Naive B cell (primary cell): ENCODE measurements at regions not wholly inside any gene's neighbourhood (a gene's known extent, or its start where the extent isn't known, plus 50 kb on each side); places are given as distances from the start of the nearest gene placed in this dataset.

Source experiments
- ATAC-seq, 2 donors: fragments of 150-1000 bp; cut with Tn5 transposase; 2 replicates each; pipeline ENCODE4 v1.10.0; 2021; ENCODE audit warnings: low read depth in 2 of 2, mild to moderate bottlenecking in 2 of 2, moderate library complexity in 2 of 2
- DNase-seq: peaks from one replicate; pipeline ENCODE4 v3.0.0; 2022
- H3K27ac Mint-ChIP-seq, 6 donors: one replicate each; pipeline ENCODE4 v1.8.0; 2020 to 2022; ENCODE audit warnings: mild to moderate bottlenecking in 6 of 6, mixed read lengths in 6 of 6, moderate library complexity in 5 of 6, inconsistent platforms in 2 of 6
- H3K27me3 Mint-ChIP-seq, 3 donors: one replicate each; pipeline ENCODE4 v1.8.0; 2021 to 2022; ENCODE audit warnings: mixed read lengths in 3 of 3, mild to moderate bottlenecking in 1 of 3
- H3K36me3 Mint-ChIP-seq, 2 donors: one replicate each; pipeline ENCODE4 v1.8.0; 2020 to 2022; ENCODE audit warnings: mixed read lengths in 2 of 2, inconsistent platforms in 1 of 2, mild to moderate bottlenecking in 1 of 2
- H3K4me1 Mint-ChIP-seq, 3 donors: one replicate each; pipeline ENCODE4 v1.8.0; 2020 to 2022; ENCODE audit warnings: mixed read lengths in 3 of 3, inconsistent platforms in 1 of 3, mild to moderate bottlenecking in 1 of 3, moderate library complexity in 1 of 3
- H3K4me3 Mint-ChIP-seq, 8 donors: one replicate each; pipeline ENCODE4 v1.8.0; 2020 to 2022; ENCODE audit warnings: mild to moderate bottlenecking in 8 of 8, mixed read lengths in 8 of 8, moderate library complexity in 8 of 8, inconsistent platforms in 2 of 8
- H3K9me3 Mint-ChIP-seq, 7 donors: one replicate each; pipeline ENCODE4 v1.8.0; 2020 to 2022; ENCODE audit warnings: mixed read lengths in 7 of 7, mild to moderate bottlenecking in 5 of 7, inconsistent platforms in 2 of 7, moderate library complexity in 1 of 7

GRCh38 chr13:22214184-22214583, 543.3 kb downstream of the FGF9 start:
- peaks cover 0 to 2% (median 0%) of the 10 kb centered on the region in 7 donors for H3K9me3 Mint-ChIP-seq
- peak; percentile 58 to 76 for ATAC-seq
- peaks cover 13 to 20% (median 14%) of the 10 kb centered on the region in 3 donors for H3K4me1 Mint-ChIP-seq
- H3K36me3 Mint-ChIP-seq, result no peaks in the 10 kb centered on the region
- H3K27me3 Mint-ChIP-seq, result no peaks in the 10 kb centered on the region
- DNase-seq, result peak; percentile 6
- peak overlapping the region in 1 of 8 donors; percentile 28 for H3K4me3 Mint-ChIP-seq
- peak overlapping the region in 5 of 6 donors; percentile 5 to 49 (median 16) for H3K27ac Mint-ChIP-seq

DNA sequence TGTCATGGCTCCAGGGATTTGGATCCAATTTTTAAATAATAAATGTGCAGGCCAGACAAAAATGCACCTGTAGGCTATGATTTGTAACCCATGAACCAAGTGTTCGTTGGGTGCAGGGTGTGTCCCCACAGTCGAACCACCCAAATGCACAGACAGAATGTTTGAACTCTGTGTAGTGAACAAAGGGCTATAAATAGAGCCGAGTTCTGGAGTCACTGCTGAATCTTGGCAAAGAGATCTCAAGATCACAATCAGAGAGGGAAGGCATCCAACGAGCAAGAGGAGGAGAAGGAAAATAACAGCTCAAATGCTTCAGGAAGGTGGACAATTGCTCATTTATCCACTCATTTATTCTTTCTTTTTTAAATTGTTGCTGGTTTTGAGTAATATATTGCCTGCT, 547.9 kb downstream of the FGF9 start:
- H3K4me3 Mint-ChIP-seq, result no peak overlapping the region
- H3K27ac Mint-ChIP-seq, result peak overlapping the region in 1 of 6 donors; percentile 74
- H3K4me1 Mint-ChIP-seq, result peaks cover 7 to 12% (median 10%) of the 10 kb centered on the region in 3 donors
- H3K36me3 Mint-ChIP-seq, result no peaks in the 10 kb centered on the region
- no peaks in the 10 kb centered on the region for H3K9me3 Mint-ChIP-seq
- ATAC-seq, result no peak
- no peak for DNase-seq
- no peaks in the 10 kb centered on the region for H3K27me3 Mint-ChIP-seq

GRCh38 chr13:22219709-22220108, 548.8 kb downstream of the FGF9 start:
- Mint-ChIP-seq H3K27me3 (no peaks in the 10 kb centered on the region), H3K9me3 (no peaks in the 10 kb centered on the region), H3K4me3 (no peak overlapping the region), H3K4me1 (peaks cover 0 to 4% (median 3%) of the 10 kb centered on the region in 3 donors), H3K27ac (no peak overlapping the region), H3K36me3 (no peaks in the 10 kb centered on the region)
- no peak for DNase-seq
- ATAC-seq, result no peak

DNA sequence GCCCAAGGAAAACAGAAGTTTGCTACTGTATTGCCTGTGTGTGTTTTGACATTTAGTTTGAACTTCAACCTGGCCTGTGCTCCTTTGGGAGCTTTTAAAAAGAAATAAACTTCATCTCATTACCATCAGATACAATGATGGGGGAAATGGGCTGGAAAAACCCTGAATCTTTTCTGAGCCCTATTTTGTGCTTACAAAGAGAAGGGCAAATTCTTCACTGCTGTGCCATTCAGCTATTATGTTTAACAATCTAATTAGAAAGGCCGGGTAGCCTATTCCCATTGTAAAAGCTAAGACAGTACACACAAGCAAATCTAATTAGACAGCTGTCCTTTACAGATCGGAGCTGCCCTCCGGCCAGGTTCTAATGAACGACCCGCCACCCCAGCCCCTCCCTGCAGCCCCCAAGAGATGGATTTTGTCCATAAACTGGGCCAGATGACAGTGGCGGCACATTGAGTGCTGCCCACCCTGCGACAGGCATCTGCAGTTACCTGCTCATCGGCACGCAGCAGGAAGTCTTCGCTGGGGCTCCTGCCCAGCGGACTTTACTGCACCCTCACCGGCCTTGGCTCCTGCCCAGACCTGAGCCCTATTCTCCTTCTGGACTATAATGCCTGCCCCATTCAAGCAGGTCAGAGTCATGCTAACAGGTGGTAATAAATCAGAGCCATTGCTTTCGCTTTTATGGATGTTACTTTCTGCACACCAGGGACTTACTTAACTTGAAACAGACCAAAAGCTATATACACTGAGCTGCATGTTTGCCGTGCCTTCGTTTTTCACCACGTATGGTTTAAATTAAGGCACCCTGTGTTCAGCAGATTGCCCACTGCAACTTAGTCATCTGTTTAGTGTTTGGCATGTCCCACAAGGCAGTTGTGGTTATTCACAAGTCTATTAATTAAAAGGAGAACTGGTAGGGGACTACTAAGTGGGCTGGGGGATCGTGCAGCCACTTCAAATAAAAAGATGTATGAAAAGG, 549.6 kb downstream of the FGF9 start:
- Mint-ChIP-seq H3K4me1 (peaks cover 0 to 4% (median 0%) of the 10 kb centered on the region in 3 donors), H3K4me3 (no peak overlapping the region), H3K9me3 (no peaks in the 10 kb centered on the region), H3K27ac (no peak overlapping the region), H3K27me3 (no peaks in the 10 kb centered on the region), H3K36me3 (no peaks in the 10 kb centered on the region)
- DNase-seq, result no peak
- ATAC-seq, result no peak

DNA sequence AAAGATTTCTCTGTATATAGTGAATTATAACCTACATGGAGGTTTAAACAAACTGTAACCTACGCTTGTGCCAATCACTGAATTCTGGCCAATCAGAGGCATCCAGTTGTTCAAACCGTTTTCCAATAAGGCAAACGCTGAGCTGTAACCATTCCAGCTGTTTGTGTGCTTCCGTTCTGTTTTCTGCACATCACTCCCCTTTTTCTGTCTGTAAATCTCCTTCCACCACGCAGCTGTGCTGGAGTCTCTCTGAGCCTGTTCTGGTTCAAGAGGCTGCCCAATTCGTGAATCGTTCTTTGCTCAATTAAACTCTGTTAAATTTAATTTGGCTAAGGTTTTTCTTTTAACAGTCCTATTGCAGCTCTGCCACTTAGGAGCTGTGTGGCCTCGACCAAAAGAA, 552.5 kb downstream of the FGF9 start:
- no peaks in the 10 kb centered on the region for H3K9me3 Mint-ChIP-seq
- no peaks in the 10 kb centered on the region for H3K27me3 Mint-ChIP-seq
- H3K4me3 Mint-ChIP-seq, result no peak overlapping the region
- peaks cover 14 to 18% (median 18%) of the 10 kb centered on the region in 3 donors for H3K4me1 Mint-ChIP-seq
- no peak for ATAC-seq
- H3K36me3 Mint-ChIP-seq, result no peaks in the 10 kb centered on the region
- H3K27ac Mint-ChIP-seq, result peak overlapping the region in 3 of 6 donors; percentile 14 to 21 (median 18)
- DNase-seq, result no peak

DNA sequence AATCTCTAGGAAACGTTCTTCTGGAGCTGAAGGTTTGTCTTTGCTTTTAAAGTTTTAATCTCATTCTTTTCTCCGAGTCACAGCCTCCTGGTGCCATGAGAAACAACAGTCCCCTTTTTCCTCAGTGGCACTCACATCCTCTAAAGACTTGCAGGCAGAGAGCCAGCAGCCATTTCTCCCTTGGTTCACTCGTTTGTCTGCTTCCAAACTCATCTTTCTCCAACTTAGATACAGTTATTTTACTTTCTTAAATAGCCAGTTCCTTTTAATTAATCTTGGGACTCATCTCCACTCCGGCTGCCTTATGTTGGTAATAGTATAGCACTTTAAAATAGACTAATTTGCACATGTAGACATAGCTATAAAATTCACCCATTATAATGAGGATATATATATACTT, 555.2 kb downstream of the FGF9 start:
- H3K4me3 Mint-ChIP-seq, result no peak overlapping the region
- H3K4me1 Mint-ChIP-seq, result peaks cover 14 to 31% (median 16%) of the 10 kb centered on the region in 3 donors

DNA sequence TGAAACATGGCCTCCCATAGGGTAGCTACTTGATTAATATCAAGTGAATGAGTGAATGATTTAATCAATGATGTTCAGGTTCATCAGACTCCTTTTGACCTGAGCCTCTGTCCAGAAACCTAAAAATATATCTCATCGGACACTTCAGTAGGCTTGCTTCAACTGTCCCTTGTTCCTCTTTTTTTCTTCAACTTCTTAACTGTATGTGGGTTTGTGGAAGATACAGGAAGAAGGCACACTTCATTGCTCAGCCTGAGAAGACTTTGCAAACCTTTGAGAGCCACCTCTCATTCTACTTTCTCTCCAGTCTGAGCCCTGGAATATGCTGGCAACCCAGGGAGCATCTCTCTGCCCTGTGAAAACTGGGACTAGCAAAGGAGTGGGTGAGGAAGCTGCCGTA, 557.0 kb downstream of the FGF9 start:
- DNase-seq (peak; percentile 13), ATAC-seq (peak; percentile 88 to 95)
- H3K27me3 Mint-ChIP-seq, result no peaks in the 10 kb centered on the region
- no peaks in the 10 kb centered on the region for H3K9me3 Mint-ChIP-seq
- H3K36me3 Mint-ChIP-seq, result no peaks in the 10 kb centered on the region
- peak overlapping the region in 6 of 8 donors; percentile 43 to 77 (median 58) for H3K4me3 Mint-ChIP-seq
- H3K4me1 Mint-ChIP-seq, result peaks cover 14 to 40% (median 28%) of the 10 kb centered on the region in 3 donors
- peak overlapping the region in 1 of 6 donors; percentile 82 for H3K27ac Mint-ChIP-seq

More for the DNA sequence above, 555.2 kb downstream of the FGF9 start:
- H3K27me3 Mint-ChIP-seq, result no peaks in the 10 kb centered on the region
- no peak overlapping the region for H3K27ac Mint-ChIP-seq
- DNase-seq (no peak), ATAC-seq (no peak)
- no peaks in the 10 kb centered on the region for H3K36me3 Mint-ChIP-seq
- H3K9me3 Mint-ChIP-seq, result no peaks in the 10 kb centered on the region

DNA sequence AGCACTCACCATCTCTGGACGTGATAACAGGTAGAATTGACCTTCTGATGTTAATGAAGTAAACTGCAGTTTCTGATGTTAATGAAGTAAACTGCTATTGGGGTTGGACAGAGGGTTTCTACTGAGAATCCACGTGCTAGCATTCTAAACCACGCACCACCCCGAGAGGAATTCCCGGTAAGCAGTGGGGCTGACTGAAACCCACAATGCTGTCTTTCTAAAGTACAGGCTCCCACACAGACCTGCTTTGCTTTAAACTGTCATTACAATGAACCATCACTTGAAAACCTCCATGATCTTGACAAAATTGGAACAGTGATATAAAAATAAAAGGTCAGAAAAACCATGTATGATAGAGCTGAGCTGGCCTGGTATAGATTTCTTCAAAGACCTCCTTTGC, 559.0 kb downstream of the FGF9 start:
- DNase-seq (no peak), ATAC-seq (no peak)
- Mint-ChIP-seq H3K9me3 (no peaks in the 10 kb centered on the region), H3K4me3 (no peak overlapping the region), H3K36me3 (no peaks in the 10 kb centered on the region), H3K4me1 (peaks cover 14 to 40% (median 28%) of the 10 kb centered on the region in 3 donors), H3K27ac (peak overlapping the region in 1 of 6 donors; percentile 26), H3K27me3 (no peaks in the 10 kb centered on the region)

DNA sequence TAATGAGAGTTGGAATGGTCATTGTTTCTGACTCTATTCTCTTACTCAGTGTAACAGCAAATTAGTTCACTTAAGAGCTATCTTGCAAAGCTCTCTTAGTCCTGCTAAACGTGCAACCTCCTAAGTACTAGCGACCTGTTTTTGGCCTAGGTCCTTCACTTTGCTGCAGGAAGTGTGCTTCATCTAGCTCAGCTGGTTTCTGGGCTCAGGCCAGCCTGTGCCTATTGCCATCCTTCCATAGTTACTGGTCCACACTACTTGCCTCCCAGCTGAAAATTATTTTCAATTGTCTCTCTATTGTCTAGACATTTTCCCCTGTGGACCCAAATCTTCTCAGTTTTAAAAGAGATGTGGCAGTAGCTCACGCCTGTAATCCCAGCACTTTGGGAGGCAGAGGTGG, 561.3 kb downstream of the FGF9 start:
- Mint-ChIP-seq H3K36me3 (no peaks in the 10 kb centered on the region), H3K27ac (peak overlapping the region in 2 of 6 donors; percentile 16 to 35), H3K4me1 (peaks cover 10 to 34% (median 25%) of the 10 kb centered on the region in 3 donors), H3K4me3 (no peak overlapping the region), H3K9me3 (no peaks in the 10 kb centered on the region), H3K27me3 (no peaks in the 10 kb centered on the region)
- ATAC-seq (no peak), DNase-seq (no peak)

GRCh38 chr13:22235285-22235949, 564.5 kb downstream of the FGF9 start:
- peaks cover 3 to 12% (median 9%) of the 10 kb centered on the region in 3 donors for H3K4me1 Mint-ChIP-seq
- no peaks in the 10 kb centered on the region for H3K9me3 Mint-ChIP-seq
- peak overlapping the region in 1 of 6 donors; percentile 15 for H3K27ac Mint-ChIP-seq

GRCh38 chr13:22235950-22236290, 565.0 kb downstream of the FGF9 start:
- H3K27ac Mint-ChIP-seq, result no peak overlapping the region
- H3K4me1 Mint-ChIP-seq, result peaks cover 3 to 12% (median 9%) of the 10 kb centered on the region in 3 donors

More at GRCh38 chr13:22235285-22235949, 564.5 kb downstream of the FGF9 start:
- peaks cover 0 to 14% (median 5%) of the 10 kb centered on the region in 3 donors for H3K27me3 Mint-ChIP-seq
- no peak overlapping the region for H3K4me3 Mint-ChIP-seq
- no peak for ATAC-seq
- H3K36me3 Mint-ChIP-seq, result no peaks in the 10 kb centered on the region
- no peak for DNase-seq

DNA sequence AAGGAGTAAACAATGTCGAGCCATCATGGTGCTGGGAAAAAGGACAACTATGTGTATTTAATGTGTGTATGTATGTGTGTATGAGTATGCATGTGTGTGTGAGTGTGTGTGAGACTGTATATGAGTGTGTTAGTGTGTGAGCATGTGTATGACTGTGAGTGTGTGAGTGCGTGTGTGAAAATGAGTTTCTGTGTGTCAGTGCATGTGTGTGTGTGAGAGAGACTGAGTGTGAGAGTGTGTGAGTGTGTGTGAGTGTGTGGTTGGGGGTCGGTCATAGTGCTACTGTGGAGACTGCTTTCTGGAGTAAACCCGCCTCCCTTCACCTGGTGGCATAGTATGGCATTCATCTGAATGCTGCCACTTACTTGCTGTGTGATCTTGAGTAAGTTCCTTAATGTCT, 567.4 kb downstream of the FGF9 start:
- Mint-ChIP-seq H3K4me1 (peaks cover 0 to 3% (median 0%) of the 10 kb centered on the region in 3 donors), H3K4me3 (peak overlapping the region in 2 of 8 donors; percentile 9 to 10)
- no peak for ATAC-seq

More at GRCh38 chr13:22235950-22236290, 565.0 kb downstream of the FGF9 start:
- Mint-ChIP-seq H3K36me3 (no peaks in the 10 kb centered on the region), H3K4me3 (no peak overlapping the region), H3K9me3 (no peaks in the 10 kb centered on the region), H3K27me3 (peaks cover 0 to 14% (median 5%) of the 10 kb centered on the region in 3 donors)
- DNase-seq, result no peak
- no peak for ATAC-seq

GRCh38 chr13:22240716-22241115, 569.8 kb downstream of the FGF9 start:
- no peak overlapping the region for H3K27ac Mint-ChIP-seq
- H3K4me3 Mint-ChIP-seq, result no peak overlapping the region
- peaks cover 0 to 3% (median 0%) of the 10 kb centered on the region in 3 donors for H3K4me1 Mint-ChIP-seq
- DNase-seq (no peak), ATAC-seq (no peak)
- peaks cover 0 to 14% (median 9%) of the 10 kb centered on the region in 3 donors for H3K27me3 Mint-ChIP-seq
- peaks cover 0 to 3% (median 0%) of the 10 kb centered on the region in 7 donors for H3K9me3 Mint-ChIP-seq
- H3K36me3 Mint-ChIP-seq, result no peaks in the 10 kb centered on the region

More for the DNA sequence above, 567.4 kb downstream of the FGF9 start:
- H3K9me3 Mint-ChIP-seq, result no peaks in the 10 kb centered on the region
- peaks cover 0 to 14% (median 5%) of the 10 kb centered on the region in 3 donors for H3K27me3 Mint-ChIP-seq
- H3K27ac Mint-ChIP-seq, result no peak overlapping the region
- DNase-seq, result no peak
- no peaks in the 10 kb centered on the region for H3K36me3 Mint-ChIP-seq
